ENCODE measurements at regions not wholly inside any gene's neighbourhood (a gene's known extent, or its start where the extent isn't known, plus 50 kb on each side); places are given as distances from the start of the nearest gene placed in this dataset.

DNA sequence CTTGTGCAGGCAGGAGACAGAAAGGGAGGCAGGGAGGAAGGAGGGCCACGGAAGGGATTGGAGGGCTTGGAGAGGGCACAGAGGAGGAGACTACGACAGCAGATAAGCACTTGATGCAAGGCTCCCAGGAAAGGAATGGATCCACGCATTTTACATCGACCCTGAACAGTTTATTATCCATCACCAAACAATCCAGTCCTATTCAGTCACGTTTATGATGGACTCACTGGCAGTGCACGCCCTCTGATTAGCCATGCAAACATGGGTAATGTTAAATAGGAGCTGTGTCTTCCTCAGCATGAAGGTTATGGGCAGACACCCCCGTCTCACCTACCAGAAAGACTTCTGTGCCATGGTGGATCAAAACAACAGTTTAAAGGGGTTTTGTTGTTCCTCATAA lies 80.2 kb upstream of the SNRK start:
- H3K27me3 Mint-ChIP-seq (ENCODE audit: insufficient read depth), result peaks cover 4% of the 10 kb centered on the region
- H3K27ac Mint-ChIP-seq, result no peak overlapping the region
- H3K27me3 ChIP-seq (ENCODE audit: control insufficient read depth, insufficient read depth, low read length, poor library complexity, severe bottlenecking), result no peaks in the 10 kb centered on the region
- peaks cover 9% of the 10 kb centered on the region for H3K4me1 Mint-ChIP-seq
- no peak for DNase-seq
- no peaks in the 10 kb centered on the region for H3K36me3 ChIP-seq (ENCODE audit: control insufficient read depth, insufficient read depth, low read length)
- H3K4me1 ChIP-seq (ENCODE audit: control insufficient read depth, insufficient read depth, low read length), result peaks cover 14% of the 10 kb centered on the region
- H3K9ac ChIP-seq (ENCODE audit: extremely low read depth, low read length, poor library complexity, severe bottlenecking), result no peak overlapping the region
- H3K9me3 ChIP-seq (ENCODE audit: control insufficient read depth, low read length), result no peaks in the 10 kb centered on the region
- H3K4me3 ChIP-seq (ENCODE audit: low read length), result no peak overlapping the region
- no peaks in the 10 kb centered on the region for H3K9me3 Mint-ChIP-seq
- H3K36me3 Mint-ChIP-seq (ENCODE audit: low read depth), result no peaks in the 10 kb centered on the region
- no peak overlapping the region for H3K4me3 Mint-ChIP-seq
- no peak overlapping the region for H3K27ac ChIP-seq (ENCODE audit: low read depth, low read length)
- 65 to 77% methylated on average over 4 to 7 of the region's 7 CpGs for WGBS, 2 experiments (ENCODE audit: insufficient coverage in 1 of 2, insufficient read length in 1 of 2)
- TF ChIP-seq, protein P1, sequence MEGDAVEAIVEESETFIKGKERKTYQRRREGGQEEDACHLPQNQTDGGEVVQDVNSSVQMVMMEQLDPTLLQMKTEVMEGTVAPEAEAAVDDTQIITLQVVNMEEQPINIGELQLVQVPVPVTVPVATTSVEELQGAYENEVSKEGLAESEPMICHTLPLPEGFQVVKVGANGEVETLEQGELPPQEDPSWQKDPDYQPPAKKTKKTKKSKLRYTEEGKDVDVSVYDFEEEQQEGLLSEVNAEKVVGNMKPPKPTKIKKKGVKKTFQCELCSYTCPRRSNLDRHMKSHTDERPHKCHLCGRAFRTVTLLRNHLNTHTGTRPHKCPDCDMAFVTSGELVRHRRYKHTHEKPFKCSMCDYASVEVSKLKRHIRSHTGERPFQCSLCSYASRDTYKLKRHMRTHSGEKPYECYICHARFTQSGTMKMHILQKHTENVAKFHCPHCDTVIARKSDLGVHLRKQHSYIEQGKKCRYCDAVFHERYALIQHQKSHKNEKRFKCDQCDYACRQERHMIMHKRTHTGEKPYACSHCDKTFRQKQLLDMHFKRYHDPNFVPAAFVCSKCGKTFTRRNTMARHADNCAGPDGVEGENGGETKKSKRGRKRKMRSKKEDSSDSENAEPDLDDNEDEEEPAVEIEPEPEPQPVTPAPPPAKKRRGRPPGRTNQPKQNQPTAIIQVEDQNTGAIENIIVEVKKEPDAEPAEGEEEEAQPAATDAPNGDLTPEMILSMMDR (conservative IDR thresholded peaks at IDR 0.05), result no peak

DNA sequence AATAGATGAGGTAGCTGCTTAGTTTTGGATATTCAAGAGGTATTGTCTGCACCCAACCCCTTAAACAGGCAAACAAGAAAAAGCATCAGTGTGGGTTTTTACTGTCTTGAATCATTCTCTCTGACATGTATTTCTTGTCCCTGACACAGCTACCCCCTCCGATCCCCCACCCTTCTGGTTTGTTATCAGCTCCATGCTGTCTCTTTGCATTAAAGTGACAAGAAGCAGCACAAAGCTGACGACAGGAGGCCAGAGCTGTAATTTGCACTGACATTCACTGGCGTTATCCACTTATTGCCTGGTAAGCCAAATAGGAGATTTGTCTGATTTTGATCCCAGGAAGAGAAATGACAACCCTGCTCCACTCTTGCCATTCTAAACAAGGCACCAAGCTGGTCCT lies 83.3 kb upstream of the SNRK start:
- Mint-ChIP-seq H3K4me1 (peaks cover 9% of the 10 kb centered on the region), H3K27me3 (ENCODE audit: insufficient read depth) (peaks cover 24% of the 10 kb centered on the region)

DNA sequence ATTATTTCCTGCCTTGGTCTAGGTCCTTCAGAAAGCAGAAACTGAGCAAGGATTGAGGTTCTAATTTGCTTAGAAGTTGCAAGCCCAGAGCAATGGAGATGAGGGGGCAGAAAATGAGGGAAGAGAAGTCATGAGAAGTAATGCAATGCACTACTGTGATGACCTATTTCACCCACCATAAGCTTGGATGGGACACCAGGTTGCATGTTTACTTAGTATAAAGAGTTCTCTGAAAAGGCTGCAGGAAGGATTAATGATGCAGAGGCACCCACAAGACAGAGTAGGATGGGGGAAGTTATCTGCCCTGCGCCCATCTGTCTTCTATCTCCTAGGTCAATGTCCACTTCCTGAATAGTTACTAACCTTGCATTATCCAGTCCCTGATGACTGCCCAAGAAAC lies 84.8 kb upstream of the SNRK start:
- peaks cover 24% of the 10 kb centered on the region for H3K27me3 Mint-ChIP-seq (ENCODE audit: insufficient read depth)
- H3K36me3 ChIP-seq (ENCODE audit: control insufficient read depth, insufficient read depth, low read length), result no peaks in the 10 kb centered on the region
- H3K27me3 ChIP-seq (ENCODE audit: control insufficient read depth, insufficient read depth, low read length, poor library complexity, severe bottlenecking), result no peaks in the 10 kb centered on the region
- no peak overlapping the region for H3K9ac ChIP-seq (ENCODE audit: extremely low read depth, low read length, poor library complexity, severe bottlenecking)
- WGBS, 2 experiments (ENCODE audit: insufficient coverage in 1 of 2, insufficient read length in 1 of 2), result 91% methylated on average over 1 of the region's 1 CpG; no CpG with 5 or more reads in 1 of the 2 experiments
- H3K27ac ChIP-seq (ENCODE audit: low read depth, low read length), result no peak overlapping the region
- no peak for DNase-seq
- H3K9me3 ChIP-seq (ENCODE audit: control insufficient read depth, low read length), result no peaks in the 10 kb centered on the region
- H3K4me1 ChIP-seq (ENCODE audit: control insufficient read depth, insufficient read depth, low read length), result peaks cover 7% of the 10 kb centered on the region
- H3K4me1 Mint-ChIP-seq, result peaks cover 12% of the 10 kb centered on the region
- no peak overlapping the region for H3K27ac Mint-ChIP-seq
- H3K4me3 Mint-ChIP-seq, result no peak overlapping the region
- TF ChIP-seq, protein P1 (conservative IDR thresholded peaks at IDR 0.05), result no peak
- H3K9me3 Mint-ChIP-seq, result peaks cover 1% of the 10 kb centered on the region
- no peak overlapping the region for H3K4me3 ChIP-seq (ENCODE audit: low read length)
- H3K36me3 Mint-ChIP-seq (ENCODE audit: low read depth), result no peaks in the 10 kb centered on the region

More for the DNA sequence above, 83.3 kb upstream of the SNRK start:
- no peaks in the 10 kb centered on the region for H3K36me3 Mint-ChIP-seq (ENCODE audit: low read depth)
- DNase-seq, result no peak
- Histone ChIP-seq H3K36me3 (ENCODE audit: control insufficient read depth, insufficient read depth, low read length) (no peaks in the 10 kb centered on the region), H3K4me3 (ENCODE audit: low read length) (no peak overlapping the region), H3K9me3 (ENCODE audit: control insufficient read depth, low read length) (no peaks in the 10 kb centered on the region), H3K9ac (ENCODE audit: extremely low read depth, low read length, poor library complexity, severe bottlenecking) (no peak overlapping the region), H3K27me3 (ENCODE audit: control insufficient read depth, insufficient read depth, low read length, poor library complexity, severe bottlenecking) (no peaks in the 10 kb centered on the region), H3K27ac (ENCODE audit: low read depth, low read length) (no peak overlapping the region), H3K4me1 (ENCODE audit: control insufficient read depth, insufficient read depth, low read length) (peaks cover 14% of the 10 kb centered on the region)
- peaks cover 1% of the 10 kb centered on the region for H3K9me3 Mint-ChIP-seq
- WGBS, 2 experiments (ENCODE audit: insufficient coverage in 1 of 2, insufficient read length in 1 of 2), result 48 to 84% methylated on average over 3 of the region's 3 CpGs
- no peak overlapping the region for H3K4me3 Mint-ChIP-seq
- H3K27ac Mint-ChIP-seq, result no peak overlapping the region
- TF ChIP-seq, protein P1 (conservative IDR thresholded peaks at IDR 0.05), result no peak

Data from endodermal cell (in vitro differentiated cells).